ENCODE measurements at regions not wholly inside any gene's neighbourhood (a gene's known extent, or its start where the extent isn't known, plus 50 kb on each side); places are given as distances from the start of the nearest gene placed in this dataset.

GRCh38 chr4:27910227-27910626 lies 1049.6 kb downstream of the STIM2 start:
- Mint-ChIP-seq H3K4me1 (ENCODE audit: low read depth) (no peaks in the 10 kb centered on the region), H3K27ac (no peak overlapping the region), H3K36me3 (ENCODE audit: low read depth) (no peaks in the 10 kb centered on the region), H3K9me3 (ENCODE audit: insufficient read depth) (no peaks in the 10 kb centered on the region), H3K27me3 (ENCODE audit: low read depth) (no peaks in the 10 kb centered on the region), H3K4me3 (no peak overlapping the region)
- ChIA-PET CTCF (no interaction called here), POLR2A (no interaction called here)
- ATAC-seq, result no peak
- no peak for DNase-seq

GRCh38 chr4:27911047-27911446 lies 1050.4 kb downstream of the STIM2 start:
- H3K27me3 Mint-ChIP-seq (ENCODE audit: low read depth), result no peaks in the 10 kb centered on the region
- no peaks in the 10 kb centered on the region for H3K4me1 Mint-ChIP-seq (ENCODE audit: low read depth)
- DNase-seq (no peak), ATAC-seq (no peak)
- no peaks in the 10 kb centered on the region for H3K9me3 Mint-ChIP-seq (ENCODE audit: insufficient read depth)
- CTCF ChIA-PET, result no interaction called here
- POLR2A ChIA-PET, result no interaction called here
- no peak overlapping the region for H3K27ac Mint-ChIP-seq
- no peaks in the 10 kb centered on the region for H3K36me3 Mint-ChIP-seq (ENCODE audit: low read depth)
- no peak overlapping the region for H3K4me3 Mint-ChIP-seq

DNA sequence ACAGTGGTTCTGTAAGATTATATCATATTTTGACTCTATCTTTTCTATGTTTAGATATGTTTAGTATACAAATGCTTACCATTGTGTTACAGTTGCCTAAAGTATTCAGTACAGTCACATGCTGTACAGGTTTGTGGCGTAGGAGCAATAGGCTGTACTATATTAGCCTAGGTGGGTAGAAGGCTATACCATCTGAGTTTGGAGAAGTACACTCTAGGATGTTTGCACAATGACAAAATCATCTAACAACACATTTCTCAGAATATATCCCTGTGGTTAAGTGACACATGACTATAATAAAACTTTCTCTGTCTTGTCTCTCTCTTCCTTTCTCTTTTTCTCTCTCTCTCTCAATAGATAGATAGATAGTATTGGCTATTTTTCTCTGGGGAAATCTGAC lies 1053.1 kb downstream of the STIM2 start:
- POLR2A ChIA-PET, result no interaction called here
- H3K27ac Mint-ChIP-seq, result no peak overlapping the region
- ATAC-seq (no peak), DNase-seq (no peak)
- no peak overlapping the region for H3K4me3 Mint-ChIP-seq
- H3K27me3 Mint-ChIP-seq (ENCODE audit: low read depth), result no peaks in the 10 kb centered on the region
- no peaks in the 10 kb centered on the region for H3K36me3 Mint-ChIP-seq (ENCODE audit: low read depth)
- no peaks in the 10 kb centered on the region for H3K9me3 Mint-ChIP-seq (ENCODE audit: insufficient read depth)
- H3K4me1 Mint-ChIP-seq (ENCODE audit: low read depth), result no peaks in the 10 kb centered on the region
- CTCF ChIA-PET, result no interaction called here

- no peak overlapping the region for H3K4me3 Mint-ChIP-seq
- ChIA-PET POLR2A (no interaction called here), CTCF (no interaction called here)
- ATAC-seq (no peak), DNase-seq (no peak)
- no peak overlapping the region for H3K27ac Mint-ChIP-seq
- H3K27me3 Mint-ChIP-seq (ENCODE audit: low read depth), result no peaks in the 10 kb centered on the region
- H3K36me3 Mint-ChIP-seq (ENCODE audit: low read depth), result no peaks in the 10 kb centered on the region
- H3K4me1 Mint-ChIP-seq (ENCODE audit: low read depth), result no peaks in the 10 kb centered on the region
- no peaks in the 10 kb centered on the region for H3K9me3 Mint-ChIP-seq (ENCODE audit: insufficient read depth)
Observed at GRCh38 chr4:27915822-27916221, 1055.2 kb downstream of the STIM2 start.

DNA sequence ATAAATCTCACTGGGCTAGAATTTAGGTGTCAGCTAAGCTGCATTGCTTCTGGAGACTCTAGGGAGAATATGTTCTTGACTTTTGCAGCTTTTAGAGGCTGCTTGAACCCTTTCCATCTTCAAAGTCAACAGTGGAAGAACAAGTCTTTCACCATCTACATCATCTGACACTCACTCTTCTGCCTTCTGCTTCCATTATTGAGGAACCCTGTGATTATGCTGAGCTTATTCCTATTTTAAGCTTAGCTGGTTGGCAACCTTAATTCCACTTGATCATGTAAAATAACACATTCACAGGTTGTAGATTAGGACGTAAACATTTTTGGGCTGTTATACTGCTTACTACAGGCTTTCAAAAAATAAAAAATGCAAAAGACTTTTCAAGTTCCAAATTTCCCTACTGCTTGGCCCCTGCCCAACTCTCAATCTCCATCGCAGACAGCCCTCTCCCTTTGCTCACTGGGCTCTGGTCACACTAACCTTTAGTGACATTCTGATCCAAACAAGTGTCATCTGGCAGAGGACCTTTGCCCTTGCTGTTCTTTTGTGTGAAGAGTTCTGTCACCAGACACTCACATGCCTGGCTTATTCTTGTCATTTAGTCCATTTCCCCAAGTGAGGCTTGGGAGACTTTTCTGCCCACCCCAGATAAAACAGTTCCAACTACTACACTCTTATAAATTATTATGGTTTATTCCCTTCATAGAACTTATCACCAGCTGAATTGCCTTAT lies 1056.0 kb downstream of the STIM2 start:
- DNase-seq (no peak), ATAC-seq (no peak)
- Mint-ChIP-seq H3K36me3 (ENCODE audit: low read depth) (no peaks in the 10 kb centered on the region), H3K27me3 (ENCODE audit: low read depth) (no peaks in the 10 kb centered on the region), H3K4me3 (no peak overlapping the region), H3K9me3 (ENCODE audit: insufficient read depth) (no peaks in the 10 kb centered on the region), H3K27ac (no peak overlapping the region), H3K4me1 (ENCODE audit: low read depth) (no peaks in the 10 kb centered on the region)
- CTCF ChIA-PET, result no interaction called here
- POLR2A ChIA-PET, result no interaction called here

- ChIA-PET CTCF (no interaction called here), POLR2A (no interaction called here)
- H3K4me1 Mint-ChIP-seq (ENCODE audit: low read depth), result no peaks in the 10 kb centered on the region
Observed at GRCh38 chr4:27917381-27917780, 1056.7 kb downstream of the STIM2 start.

DNA sequence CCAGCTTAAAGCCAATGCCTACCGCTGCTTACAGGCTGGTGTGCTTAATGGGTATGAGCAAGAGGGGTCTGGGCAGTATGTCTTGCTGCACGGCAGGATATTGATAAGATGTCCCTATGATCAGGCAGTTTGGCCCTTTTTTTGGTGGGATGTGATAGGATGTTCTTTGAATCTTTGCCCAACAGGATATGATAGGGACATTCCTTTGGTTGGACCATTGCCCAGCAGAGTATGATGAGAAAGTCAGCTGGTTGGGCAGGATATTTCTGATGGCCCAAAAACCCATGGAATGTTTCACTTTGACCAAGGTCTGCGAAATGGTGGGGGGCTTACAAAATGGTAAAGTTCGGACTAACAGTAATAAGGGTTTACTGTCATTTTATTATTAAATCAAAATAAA lies 1060.6 kb downstream of the STIM2 start:
- CTCF ChIA-PET, result no interaction called here
- DNase-seq (no peak), ATAC-seq (no peak)
- Mint-ChIP-seq H3K27ac (no peak overlapping the region), H3K27me3 (ENCODE audit: low read depth) (no peaks in the 10 kb centered on the region), H3K4me3 (no peak overlapping the region), H3K36me3 (ENCODE audit: low read depth) (no peaks in the 10 kb centered on the region), H3K9me3 (ENCODE audit: insufficient read depth) (no peaks in the 10 kb centered on the region), H3K4me1 (ENCODE audit: low read depth) (no peaks in the 10 kb centered on the region)
- POLR2A ChIA-PET, result no interaction called here

More at GRCh38 chr4:27917381-27917780, 1056.7 kb downstream of the STIM2 start:
- DNase-seq (no peak), ATAC-seq (no peak)
- H3K36me3 Mint-ChIP-seq (ENCODE audit: low read depth), result no peaks in the 10 kb centered on the region
- no peak overlapping the region for H3K4me3 Mint-ChIP-seq
- no peak overlapping the region for H3K27ac Mint-ChIP-seq
- H3K27me3 Mint-ChIP-seq (ENCODE audit: low read depth), result no peaks in the 10 kb centered on the region
- H3K9me3 Mint-ChIP-seq (ENCODE audit: insufficient read depth), result no peaks in the 10 kb centered on the region

DNA sequence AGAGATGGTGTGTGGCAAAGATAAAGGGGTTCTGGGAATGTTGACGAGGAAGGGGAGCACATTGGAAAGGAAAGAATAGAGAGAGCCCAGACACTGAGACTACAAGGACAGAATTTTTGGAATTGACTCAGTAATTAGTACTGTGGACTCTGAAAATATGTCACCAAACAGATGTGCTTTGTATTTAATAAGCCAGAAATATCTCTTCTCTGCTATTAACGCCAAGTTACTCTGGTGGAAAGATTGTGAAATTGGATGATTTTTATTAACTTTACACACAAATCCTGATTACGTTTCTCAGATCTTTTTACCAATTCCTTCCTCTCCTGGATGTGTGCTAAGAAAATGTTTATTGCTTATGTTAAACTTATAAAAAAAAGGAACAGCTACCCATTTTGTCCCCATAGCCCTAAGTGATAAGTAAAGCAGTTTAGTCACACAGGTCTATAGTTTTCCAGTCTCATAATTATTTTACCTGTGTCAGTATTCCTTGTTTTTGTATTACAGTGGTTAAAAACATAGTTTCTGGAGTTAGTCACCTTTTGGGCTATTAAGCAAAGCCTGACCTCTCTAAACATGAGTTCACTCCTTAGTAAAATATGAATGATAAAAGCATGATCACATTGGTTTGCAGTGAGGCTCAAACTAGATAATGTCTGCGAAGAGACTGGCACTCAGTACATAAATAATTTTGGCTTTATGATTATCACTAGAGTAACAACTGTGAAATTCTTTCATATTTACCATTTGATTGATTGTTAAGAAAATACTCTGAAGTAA lies 1068.3 kb downstream of the STIM2 start:
- ChIA-PET POLR2A (no interaction called here), CTCF (no interaction called here)
- Mint-ChIP-seq H3K27me3 (ENCODE audit: low read depth) (no peaks in the 10 kb centered on the region), H3K4me1 (ENCODE audit: low read depth) (no peaks in the 10 kb centered on the region), H3K9me3 (ENCODE audit: insufficient read depth) (peaks cover 7% of the 10 kb centered on the region), H3K4me3 (no peak overlapping the region), H3K27ac (no peak overlapping the region), H3K36me3 (ENCODE audit: low read depth) (no peaks in the 10 kb centered on the region)
- ATAC-seq (no peak), DNase-seq (no peak)

DNA sequence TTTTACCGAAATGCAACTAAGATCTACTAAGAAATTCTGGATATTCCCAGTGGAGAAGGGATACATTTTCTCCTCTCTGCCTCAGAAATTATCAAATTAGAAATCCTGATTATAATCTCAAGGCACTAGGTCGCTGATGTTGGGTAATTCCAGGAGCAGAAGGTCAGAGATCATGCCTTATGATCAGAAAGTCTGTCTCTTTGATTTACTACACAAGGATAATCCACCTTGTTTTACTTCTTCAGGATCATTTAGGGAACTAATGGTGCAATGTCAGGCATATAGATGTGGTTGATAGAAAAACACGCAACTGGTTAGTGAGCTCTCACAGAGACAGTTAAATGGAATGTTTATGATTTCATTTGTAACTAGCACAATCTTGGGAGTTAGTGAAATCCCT lies 1069.7 kb downstream of the STIM2 start:
- ChIA-PET POLR2A (no interaction called here), CTCF (no interaction called here)
- H3K27me3 Mint-ChIP-seq (ENCODE audit: low read depth), result no peaks in the 10 kb centered on the region

DNA sequence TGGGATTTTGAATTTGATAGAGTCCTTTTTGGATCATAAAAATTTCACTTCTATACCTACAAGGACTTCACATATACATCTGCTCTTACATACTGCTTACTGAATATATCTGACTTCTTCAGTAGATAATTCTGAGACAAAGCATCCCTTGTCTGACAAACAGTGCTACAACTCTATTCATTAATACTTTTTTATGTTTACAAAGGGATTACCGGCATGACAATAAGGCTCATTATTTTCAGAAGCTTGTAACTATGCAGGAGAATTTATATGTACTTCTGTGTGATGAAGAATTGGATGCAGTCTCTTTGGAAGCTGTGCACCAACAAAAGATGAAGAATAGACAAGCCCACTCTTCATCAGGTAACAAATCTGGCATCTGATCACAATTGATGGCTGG lies 1070.3 kb downstream of the STIM2 start:
- H3K4me1 Mint-ChIP-seq (ENCODE audit: low read depth), result no peaks in the 10 kb centered on the region
- POLR2A ChIA-PET, result no interaction called here
- H3K27me3 Mint-ChIP-seq (ENCODE audit: low read depth), result no peaks in the 10 kb centered on the region
- no peak for DNase-seq
- no peak overlapping the region for H3K4me3 Mint-ChIP-seq
- H3K27ac Mint-ChIP-seq, result no peak overlapping the region
- peaks cover 10% of the 10 kb centered on the region for H3K9me3 Mint-ChIP-seq (ENCODE audit: insufficient read depth)
- CTCF ChIA-PET, result no interaction called here
- no peaks in the 10 kb centered on the region for H3K36me3 Mint-ChIP-seq (ENCODE audit: low read depth)
- ATAC-seq, result no peak

More for the DNA sequence above, 1069.7 kb downstream of the STIM2 start:
- Mint-ChIP-seq H3K4me3 (no peak overlapping the region), H3K36me3 (ENCODE audit: low read depth) (no peaks in the 10 kb centered on the region), H3K4me1 (ENCODE audit: low read depth) (no peaks in the 10 kb centered on the region), H3K9me3 (ENCODE audit: insufficient read depth) (peaks cover 7% of the 10 kb centered on the region), H3K27ac (no peak overlapping the region)
- ATAC-seq, result no peak
- DNase-seq, result no peak

DNA sequence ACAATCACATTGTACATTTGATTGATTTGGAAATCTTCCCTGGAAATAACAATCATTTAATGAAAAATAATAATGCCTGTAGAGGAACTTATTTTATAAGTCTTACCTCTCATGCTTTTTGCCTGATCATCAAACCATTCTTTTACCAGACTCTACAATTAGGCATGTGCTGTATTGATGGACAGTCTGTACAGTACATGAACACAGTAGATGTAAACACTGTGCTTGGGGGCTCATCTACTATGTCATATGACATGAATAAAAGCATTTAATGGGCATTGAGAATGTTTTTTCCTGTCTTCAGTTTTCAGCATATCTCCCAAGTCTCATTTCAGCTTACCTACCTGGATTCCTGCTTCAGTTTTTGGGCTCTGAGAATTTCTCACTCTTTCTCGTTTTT lies 1070.9 kb downstream of the STIM2 start:
- H3K4me3 Mint-ChIP-seq, result no peak overlapping the region
- DNase-seq (no peak), ATAC-seq (no peak)
- H3K4me1 Mint-ChIP-seq (ENCODE audit: low read depth), result no peaks in the 10 kb centered on the region
- POLR2A ChIA-PET, result no interaction called here
- H3K27ac Mint-ChIP-seq, result no peak overlapping the region
- H3K27me3 Mint-ChIP-seq (ENCODE audit: low read depth), result no peaks in the 10 kb centered on the region
- CTCF ChIA-PET, result no interaction called here
- H3K36me3 Mint-ChIP-seq (ENCODE audit: low read depth), result no peaks in the 10 kb centered on the region
- H3K9me3 Mint-ChIP-seq (ENCODE audit: insufficient read depth), result peaks cover 11% of the 10 kb centered on the region

DNA sequence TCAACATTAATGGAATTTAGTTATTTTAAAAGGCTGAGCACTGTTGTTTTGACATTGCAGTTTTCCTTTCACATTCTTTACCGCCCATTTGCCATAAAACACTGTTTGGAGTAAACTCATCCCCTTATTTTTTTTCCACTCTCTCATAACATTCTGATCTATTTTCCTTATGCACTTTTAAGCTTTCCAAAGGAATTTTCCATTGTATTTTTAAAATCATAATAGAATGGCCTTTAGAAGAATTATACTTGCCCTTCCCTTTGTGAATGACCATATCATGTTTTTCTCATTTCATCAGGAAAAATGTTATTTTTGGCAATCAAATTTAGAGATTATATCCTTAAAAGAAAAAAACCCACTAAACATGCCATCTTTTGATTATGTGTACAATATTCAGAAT lies 1074.2 kb downstream of the STIM2 start:
- peaks cover 4% of the 10 kb centered on the region for H3K9me3 Mint-ChIP-seq (ENCODE audit: insufficient read depth)
- POLR2A ChIA-PET, result no interaction called here
- CTCF ChIA-PET, result no interaction called here
- no peaks in the 10 kb centered on the region for H3K36me3 Mint-ChIP-seq (ENCODE audit: low read depth)
- ATAC-seq (no peak), DNase-seq (no peak)
- no peak overlapping the region for H3K27ac Mint-ChIP-seq
- H3K4me3 Mint-ChIP-seq, result no peak overlapping the region
- no peaks in the 10 kb centered on the region for H3K4me1 Mint-ChIP-seq (ENCODE audit: low read depth)
- H3K27me3 Mint-ChIP-seq (ENCODE audit: low read depth), result no peaks in the 10 kb centered on the region

DNA sequence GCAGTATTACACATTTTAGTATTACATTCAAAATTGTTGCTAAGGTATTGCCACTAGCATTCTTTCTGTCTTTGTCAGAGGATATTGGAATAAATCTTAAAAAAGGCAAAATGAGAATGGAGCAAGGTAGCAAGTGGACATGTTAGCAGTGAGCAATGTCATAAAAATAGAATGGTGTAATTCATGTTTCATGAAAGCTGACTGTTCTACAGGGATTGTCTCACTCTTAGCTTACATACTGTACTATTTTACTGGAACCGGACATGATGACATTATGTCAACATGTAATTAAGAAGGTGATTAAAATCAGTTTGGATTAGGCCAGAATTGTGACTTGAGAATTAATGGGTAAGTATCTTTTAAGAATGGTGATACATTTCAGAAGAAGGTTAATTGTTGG lies 1086.2 kb downstream of the STIM2 start:
- ATAC-seq, result no peak
- H3K27me3 Mint-ChIP-seq (ENCODE audit: low read depth), result no peaks in the 10 kb centered on the region
- no peaks in the 10 kb centered on the region for H3K4me1 Mint-ChIP-seq (ENCODE audit: low read depth)
- H3K27ac Mint-ChIP-seq, result no peak overlapping the region
- no peaks in the 10 kb centered on the region for H3K36me3 Mint-ChIP-seq (ENCODE audit: low read depth)
- DNase-seq, result no peak
- ChIA-PET CTCF (no interaction called here), POLR2A (no interaction called here)
- H3K9me3 Mint-ChIP-seq (ENCODE audit: insufficient read depth), result no peaks in the 10 kb centered on the region
- H3K4me3 Mint-ChIP-seq, result no peak overlapping the region

Measured in activated CD8-positive, alpha-beta T cell treated with anti-CD3 and anti-CD28 coated beads, Interleukin-2, amount 10 ng/mL, durations not matched to agents 7 days and 5 days (primary cell).